HG03064 (cell line): ENCODE measurements at regions not wholly inside any gene's neighbourhood (a gene's known extent, or its start where the extent isn't known, plus 50 kb on each side); places are given as distances from the start of the nearest gene placed in this dataset.
"Not testable (repeated sequence)": the region's sequence is repeated elsewhere in the genome, so short reads cannot be mapped to it uniquely, and the experiment has no call there.

ENCODE experiments used
- ATAC-seq: cut with Tn5 transposase; IDR thresholded peaks from one replicate; pipeline ENCODE4 v1.9.1; 2021; ENCODE audit warnings: low read depth; ENCODE audit not compliant: unreplicated experiment

GRCh38 chr12:68984796-68985573, 52.0 kb upstream of the CPM start:
- no peak for ATAC-seq

GRCh38 chr12:68997526-68997925, 64.6 kb upstream of the CPM start:
- not testable (repeated sequence) for ATAC-seq

- ATAC-seq: no peak
These were observed 65.1 kb upstream of the CPM start for GRCh38 chr12:68998041-68998440.

- no peak for ATAC-seq
These were observed 67.1 kb upstream of the CPM start for GRCh38 chr12:69000074-69000473.

GRCh38 chr12:69000540-69001243, 67.7 kb upstream of the CPM start:
- no peak for ATAC-seq

GRCh38 chr12:69001251-69001650, 68.3 kb upstream of the CPM start:
- no peak for ATAC-seq

- no peak for ATAC-seq
These were observed 70.0 kb upstream of the CPM start for GRCh38 chr12:69002969-69003368.

GRCh38 chr12:69003991-69004390, 71.0 kb upstream of the CPM start:
- ATAC-seq: no peak

GRCh38 chr12:69007101-69007854, 74.3 kb upstream of the CPM start:
- ATAC-seq: no peak

- ATAC-seq: no peak
These were observed 74.9 kb upstream of the CPM start for GRCh38 chr12:69007855-69008351.

GRCh38 chr12:69008520-69008919, 75.5 kb upstream of the CPM start:
- no peak for ATAC-seq

GRCh38 chr12:69014047-69014446, 81.1 kb upstream of the CPM start:
- no peak for ATAC-seq

GRCh38 chr12:69015017-69015416, 82.0 kb upstream of the CPM start:
- no peak for ATAC-seq

GRCh38 chr12:69015831-69016230, 82.9 kb upstream of the CPM start:
- no peak for ATAC-seq

GRCh38 chr12:69019082-69019481, 86.1 kb upstream of the CPM start:
- ATAC-seq: no peak

GRCh38 chr12:69019910-69020309, 86.9 kb upstream of the CPM start:
- no peak for ATAC-seq

- ATAC-seq: no peak
These were observed 89.7 kb upstream of the CPM start for GRCh38 chr12:69022674-69023073.

GRCh38 chr12:69023840-69024239, 90.9 kb upstream of the CPM start:
- ATAC-seq: no peak

- no peak for ATAC-seq
These were observed 91.4 kb upstream of the CPM start for GRCh38 chr12:69024413-69024812.

GRCh38 chr12:69024907-69025306, 91.9 kb upstream of the CPM start:
- no peak for ATAC-seq

GRCh38 chr12:69026336-69026735, 93.4 kb upstream of the CPM start:
- no peak for ATAC-seq
